ENCODE measurements at regions not wholly inside any gene's neighbourhood (a gene's known extent, or its start where the extent isn't known, plus 50 kb on each side); places are given as distances from the start of the nearest gene placed in this dataset.

DNA sequence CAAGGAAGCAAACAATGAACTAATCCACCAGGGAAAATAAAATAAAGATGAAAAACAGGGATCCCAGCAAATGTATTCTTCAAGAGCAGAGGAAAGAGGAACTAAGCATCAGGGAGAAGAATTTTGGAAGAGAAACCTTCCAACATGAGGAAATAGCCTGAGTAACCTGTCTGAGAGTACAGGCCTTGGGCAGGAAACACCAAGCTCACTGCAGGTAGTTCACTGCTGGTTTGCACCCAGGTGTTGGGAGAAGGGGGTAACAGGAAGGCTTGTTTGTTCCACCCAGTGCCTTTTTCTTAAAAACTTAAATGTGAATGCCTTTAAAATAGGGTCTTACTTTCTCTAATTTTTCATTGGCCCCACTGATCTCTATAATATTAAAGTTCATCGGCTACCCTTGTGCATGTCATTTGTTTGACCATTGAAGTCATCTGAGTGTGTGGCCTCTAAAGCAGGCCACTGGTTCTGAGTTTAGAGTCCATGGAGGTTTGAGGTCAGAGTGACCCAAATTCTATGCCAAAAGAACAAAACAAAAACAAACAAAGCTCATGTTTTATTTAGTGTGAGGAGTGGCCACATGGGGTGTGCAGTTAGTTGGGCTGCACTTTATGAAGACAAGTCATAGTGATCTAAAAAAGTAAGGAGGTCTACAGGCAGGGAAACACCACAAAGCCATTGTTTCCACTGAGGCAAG is 62.9 kb upstream of the COX10 start:
- intact Hi-C loops (cut with DNase I) = no loop called here
- 26% methylated on average over 1 of the region's 1 CpG for WGBS (ENCODE audit: insufficient coverage, low coverage, low lambda C conversion rate, missing lambda C conversion rate)
- peak; percentile 82 to 88 (median 84) for ATAC-seq

DNA sequence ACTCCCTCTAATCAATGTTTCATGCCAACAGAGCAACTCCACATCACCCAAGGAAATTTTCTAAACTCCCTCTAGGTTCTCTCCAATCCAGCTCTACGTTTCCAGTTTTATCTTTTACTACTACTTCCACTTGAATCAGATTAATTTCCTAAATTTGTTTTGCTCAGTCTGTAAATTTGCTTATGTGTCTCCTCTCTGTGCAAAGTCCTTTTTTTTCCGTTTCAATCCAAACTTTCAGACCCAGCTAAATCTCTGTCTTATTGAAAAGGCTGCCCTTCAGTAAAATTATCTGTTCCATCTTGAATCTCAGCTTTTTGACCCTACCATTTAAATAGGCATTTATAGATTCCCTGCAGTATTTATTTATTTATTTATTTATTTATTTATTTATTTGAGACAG is 61.4 kb upstream of the COX10 start:
- Histone ChIP-seq H3K36me3 (no peaks in the 10 kb centered on the region), H3K4me1 (peaks cover 0 to 54% (median 23%) of the 10 kb centered on the region in 4 donors), H3K4me3 (no peak overlapping the region), H3K27ac (peak overlapping the region in 2 of 3 donors; percentile 30 to 34), H3K9me3 (no peaks in the 10 kb centered on the region), H3K27me3 (no peaks in the 10 kb centered on the region)
- ATAC-seq = peak in 2 of 4 donors; percentile 3 to 9
- intact Hi-C loops (cut with DNase I) = no loop called here
- 18% methylated on average over 2 of the region's 2 CpGs for WGBS (ENCODE audit: insufficient coverage, low coverage, low lambda C conversion rate, missing lambda C conversion rate)
- no peak for TF ChIP-seq POLR2A (IDR thresholded peaks at IDR 0.05)
- TF ChIP-seq, protein P1, sequence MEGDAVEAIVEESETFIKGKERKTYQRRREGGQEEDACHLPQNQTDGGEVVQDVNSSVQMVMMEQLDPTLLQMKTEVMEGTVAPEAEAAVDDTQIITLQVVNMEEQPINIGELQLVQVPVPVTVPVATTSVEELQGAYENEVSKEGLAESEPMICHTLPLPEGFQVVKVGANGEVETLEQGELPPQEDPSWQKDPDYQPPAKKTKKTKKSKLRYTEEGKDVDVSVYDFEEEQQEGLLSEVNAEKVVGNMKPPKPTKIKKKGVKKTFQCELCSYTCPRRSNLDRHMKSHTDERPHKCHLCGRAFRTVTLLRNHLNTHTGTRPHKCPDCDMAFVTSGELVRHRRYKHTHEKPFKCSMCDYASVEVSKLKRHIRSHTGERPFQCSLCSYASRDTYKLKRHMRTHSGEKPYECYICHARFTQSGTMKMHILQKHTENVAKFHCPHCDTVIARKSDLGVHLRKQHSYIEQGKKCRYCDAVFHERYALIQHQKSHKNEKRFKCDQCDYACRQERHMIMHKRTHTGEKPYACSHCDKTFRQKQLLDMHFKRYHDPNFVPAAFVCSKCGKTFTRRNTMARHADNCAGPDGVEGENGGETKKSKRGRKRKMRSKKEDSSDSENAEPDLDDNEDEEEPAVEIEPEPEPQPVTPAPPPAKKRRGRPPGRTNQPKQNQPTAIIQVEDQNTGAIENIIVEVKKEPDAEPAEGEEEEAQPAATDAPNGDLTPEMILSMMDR (IDR thresholded peaks at IDR 0.05) = no peak
- no peak for DNase-seq

More for the DNA sequence above, 62.9 kb upstream of the COX10 start:
- H3K4me1 ChIP-seq = peaks cover 0 to 42% (median 18%) of the 10 kb centered on the region in 4 donors
- TF ChIP-seq, protein P1 (IDR thresholded peaks at IDR 0.05) = peak in 1 of 4 donors; percentile 9
- no peak for TF ChIP-seq POLR2A (IDR thresholded peaks at IDR 0.05)
- H3K27ac ChIP-seq = peak overlapping the region; percentile 13 to 92 (median 71)
- peak in 1 of 3 donors; percentile 65 for DNase-seq
- H3K4me3 ChIP-seq = no peak overlapping the region
- no peaks in the 10 kb centered on the region for H3K27me3 ChIP-seq
- no peaks in the 10 kb centered on the region for H3K9me3 ChIP-seq
- H3K36me3 ChIP-seq = no peaks in the 10 kb centered on the region

DNA sequence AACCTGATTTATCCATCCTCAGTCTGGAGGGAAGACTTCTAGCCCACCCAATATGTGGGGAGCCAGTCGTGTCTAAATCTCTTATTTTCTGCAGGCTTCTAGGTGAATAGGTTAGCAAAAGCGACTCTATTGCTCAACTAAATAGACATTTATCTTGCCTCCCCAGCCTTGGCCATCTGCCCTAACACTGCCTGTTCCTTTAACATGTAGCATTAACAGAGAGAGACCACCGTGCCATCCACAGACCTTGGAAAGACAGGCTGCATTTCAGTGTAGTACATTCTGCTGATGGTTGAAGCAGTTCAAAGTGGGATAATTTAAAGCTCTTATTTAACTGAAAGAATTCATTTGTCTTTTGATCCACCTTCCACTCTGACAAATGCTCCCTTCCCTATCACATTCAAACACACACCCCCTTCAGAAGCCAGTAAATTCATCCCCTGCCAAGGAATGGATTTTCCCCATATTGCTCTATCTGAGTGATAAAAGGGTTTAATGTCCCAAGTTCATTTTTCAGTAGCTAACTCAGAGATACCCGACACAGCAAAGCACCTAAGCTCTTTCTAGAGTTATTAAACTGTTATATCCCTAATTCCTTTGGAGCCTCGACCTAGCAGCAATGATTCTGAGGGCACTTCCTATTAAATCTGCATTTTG is 58.1 kb upstream of the COX10 start:
- no peak overlapping the region for H3K4me3 ChIP-seq
- DNase-seq = peak; percentile 43 to 79 (median 70)
- H3K9me3 ChIP-seq = no peaks in the 10 kb centered on the region
- H3K36me3 ChIP-seq = no peaks in the 10 kb centered on the region
- H3K27me3 ChIP-seq = no peaks in the 10 kb centered on the region
- intact Hi-C loops (cut with DNase I) = no loop called here
- peaks cover 0 to 49% (median 18%) of the 10 kb centered on the region in 4 donors for H3K4me1 ChIP-seq
- H3K27ac ChIP-seq = peak overlapping the region; percentile 28 to 84 (median 76)
- ATAC-seq = peak; percentile 43 to 60 (median 53)
- WGBS (ENCODE audit: insufficient coverage, low coverage, low lambda C conversion rate, missing lambda C conversion rate) = 21% methylated on average over 5 of the region's 5 CpGs
- TF ChIP-seq, protein P1 (IDR thresholded peaks at IDR 0.05) = no peak
- TF ChIP-seq POLR2A (IDR thresholded peaks at IDR 0.05) = no peak

DNA sequence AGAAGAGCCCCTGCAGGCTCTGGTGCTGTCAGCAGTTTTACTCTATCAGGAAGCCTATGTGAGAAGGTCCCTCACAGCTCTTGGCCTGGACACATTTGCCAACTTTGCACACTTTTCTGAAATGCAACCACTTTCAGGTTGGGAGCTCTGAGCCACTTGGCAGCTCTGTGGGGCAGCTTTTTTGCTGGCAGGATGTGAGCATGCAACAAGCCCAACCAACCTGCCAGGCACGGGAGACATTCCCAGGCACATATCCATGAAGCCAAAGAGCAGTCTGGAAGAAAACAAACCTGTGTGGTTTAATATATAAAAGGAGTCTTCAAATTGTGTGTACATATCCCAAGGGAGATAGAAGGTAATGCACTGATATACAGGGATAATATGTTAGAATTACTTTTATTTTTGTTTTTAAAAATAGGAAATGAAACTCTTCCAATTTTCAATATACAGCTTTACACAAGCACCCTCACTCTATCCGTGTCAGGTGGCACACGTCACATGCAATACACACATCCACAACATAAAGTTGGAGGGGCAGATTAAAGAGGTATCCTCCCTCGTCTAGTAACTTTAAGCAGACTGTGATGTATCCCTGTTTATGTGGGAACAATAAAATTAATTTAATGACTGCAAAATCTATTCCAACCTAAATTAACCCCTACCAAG is 57.4 kb upstream of the COX10 start:
- DNase-seq (peak; percentile 63 to 92 (median 88)), ATAC-seq (peak; percentile 84 to 89 (median 88))
- peak overlapping the region; percentile 28 to 84 (median 76) for H3K27ac ChIP-seq
- no peaks in the 10 kb centered on the region for H3K27me3 ChIP-seq
- TF ChIP-seq, protein P1 (IDR thresholded peaks at IDR 0.05) = no peak
- no peak for TF ChIP-seq POLR2A (IDR thresholded peaks at IDR 0.05)
- H3K36me3 ChIP-seq = no peaks in the 10 kb centered on the region
- H3K4me3 ChIP-seq = no peak overlapping the region
- WGBS (ENCODE audit: insufficient coverage, low coverage, low lambda C conversion rate, missing lambda C conversion rate) = 17% methylated on average over 4 of the region's 4 CpGs
- intact Hi-C loops (cut with DNase I) = no loop called here
- H3K9me3 ChIP-seq = no peaks in the 10 kb centered on the region
- H3K4me1 ChIP-seq = peaks cover 0 to 48% (median 18%) of the 10 kb centered on the region in 4 donors

Measured in right lobe of liver (tissue), 6 donors.